HG02623 (cell line): ENCODE measurements at regions not wholly inside any gene's neighbourhood (a gene's known extent, or its start where the extent isn't known, plus 50 kb on each side); places are given as distances from the start of the nearest gene placed in this dataset.
"Not testable (repeated sequence)": the region's sequence is repeated elsewhere in the genome, so short reads cannot be mapped to it uniquely, and the experiment has no call there.

Experiments
- ATAC-seq: cut with Tn5 transposase; IDR thresholded peaks from one replicate; pipeline ENCODE4 v1.9.1; 2021; ENCODE audit warnings: moderate library complexity; ENCODE audit not compliant: unreplicated experiment

- not testable (repeated sequence) for ATAC-seq
Observed at GRCh38 chr16:21514474-21514840, 84.9 kb upstream of the METTL9 start.

- ATAC-seq = not testable (repeated sequence)
Observed at GRCh38 chr16:21516705-21517040, 82.7 kb upstream of the METTL9 start.

- ATAC-seq = not testable (repeated sequence)
Observed at GRCh38 chr16:21517263-21517662, 82.1 kb upstream of the METTL9 start.

- ATAC-seq = not testable (repeated sequence)
Observed at GRCh38 chr16:21519361-21520133, 79.8 kb upstream of the METTL9 start.

GRCh38 chr16:21520134-21521047 lies 79.0 kb upstream of the METTL9 start:
- ATAC-seq = peak; percentile 58

GRCh38 chr16:21521048-21521389 lies 78.4 kb upstream of the METTL9 start:
- not testable (repeated sequence) for ATAC-seq

GRCh38 chr16:21521390-21522143 lies 77.8 kb upstream of the METTL9 start:
- not testable (repeated sequence) for ATAC-seq

- not testable (repeated sequence) for ATAC-seq
Observed at GRCh38 chr16:21522846-21523245, 76.5 kb upstream of the METTL9 start.

GRCh38 chr16:21523411-21524067 lies 75.8 kb upstream of the METTL9 start:
- no peak for ATAC-seq

GRCh38 chr16:21524068-21524751 lies 75.2 kb upstream of the METTL9 start:
- no peak for ATAC-seq

- not testable (repeated sequence) for ATAC-seq
Observed at GRCh38 chr16:21524752-21525028, 74.7 kb upstream of the METTL9 start.

GRCh38 chr16:21525029-21525895 lies 74.1 kb upstream of the METTL9 start:
- not testable (repeated sequence) for ATAC-seq

- not testable (repeated sequence) for ATAC-seq
Observed at GRCh38 chr16:21525956-21526922, 73.1 kb upstream of the METTL9 start.

GRCh38 chr16:21526923-21527807 lies 72.2 kb upstream of the METTL9 start:
- no peak for ATAC-seq

GRCh38 chr16:21529060-21529658 lies 70.2 kb upstream of the METTL9 start:
- ATAC-seq = not testable (repeated sequence)

GRCh38 chr16:21530729-21531383 lies 68.5 kb upstream of the METTL9 start:
- ATAC-seq = not testable (repeated sequence)
